Endothelial cell of umbilical vein (primary cell): ENCODE measurements at regions not wholly inside any gene's neighbourhood (a gene's known extent, or its start where the extent isn't known, plus 50 kb on each side); places are given as distances from the start of the nearest gene placed in this dataset.

ENCODE experiments used
- BruUV-seq: library from RNA; stranded (reverse); fragments of 400-500 nt; replicated peaks from 2 replicates; lab custom pipeline; 2021; lab: Mats Ljungman, UMichigan
- CTCF ChIA-PET: fragments of 300-600, 350-600 bp; sonication (Branson Sonifier 250); formaldehyde crosslinking; loops from one replicate; lab custom pipeline; 2021; ENCODE audit warnings: antibody characterized with exemption, inconsistent platforms; lab: Charles Lee
- POLR2A ChIA-PET: fragments of 300-600, 350-600 bp; sonication (Branson Sonifier 250); formaldehyde crosslinking; loops from one replicate; lab custom pipeline; 2021; ENCODE audit warnings: antibody characterized with exemption, inconsistent platforms; lab: Charles Lee
- DNase-seq: peaks from one replicate; pipeline ENCODE4 v3.0.0-alpha.2; 2011; ENCODE audit warnings: low read depth, low spot score
- FAIRE-seq: peaks from 2 replicates; lab custom pipeline; 2011; peaks lifted over from hg19 to GRCh38; lab: Jason Lieb, UNC
- H2AFZ ChIP-seq: 2 replicates; pipeline ENCODE4 v1.6.0; 2012; ENCODE audit warnings: low read depth, low read length, control low read depth, inconsistent platforms
- H3K27ac ChIP-seq: 2 replicates; pipeline ENCODE4 v1.5.1; 2011; ENCODE audit warnings: low read depth, mild to moderate bottlenecking, control low read depth, low read length, moderate library complexity; ENCODE audit not compliant: insufficient read depth
- H3K27me3 ChIP-seq, 2 experiments: 2 replicates each; pipeline versions ENCODE4 v1.6.0 to v1.6.1; 2011; ENCODE audit warnings: low read length in 2 of 2, mixed read lengths in 1 of 2; ENCODE audit not compliant: control insufficient read depth in 2 of 2, insufficient read depth in 2 of 2
- H3K36me3 ChIP-seq, 2 experiments: 2 replicates in 1 of 2; 3 replicates in 1 of 2; pipeline ENCODE4 v1.5.1; 2011; ENCODE audit warnings: low read length in 2 of 2, mild to moderate bottlenecking in 1 of 2, moderate library complexity in 1 of 2; ENCODE audit not compliant: control insufficient read depth in 2 of 2, insufficient read depth in 2 of 2; ENCODE audit errors: extremely low read depth in 1 of 2
- H3K4me1 ChIP-seq: 3 replicates; pipeline ENCODE4 v1.5.1; 2011; ENCODE audit warnings: mild to moderate bottlenecking, low read length; ENCODE audit not compliant: control insufficient read depth, insufficient read depth; ENCODE audit errors: extremely low read depth
- H3K4me2 ChIP-seq: 2 replicates; pipeline ENCODE4 v1.6.1; 2011; ENCODE audit warnings: low read length, control low read depth, mixed read lengths; ENCODE audit not compliant: insufficient read depth
- H3K4me3 ChIP-seq, 3 experiments: fragments of 200-600 bp in 1 of 3; sonication (generic), shearing (Covaris generic) in 1 of 3; replicated peaks in 1 of 3; 2 replicates each; pipeline ENCODE4 v1.5.1; 2011 to 2016; ENCODE audit warnings: control low read depth in 3 of 3, low read length in 3 of 3, mild to moderate bottlenecking in 2 of 3, inconsistent platforms in 1 of 3, low read depth in 1 of 3, moderate library complexity in 1 of 3; ENCODE audit not compliant: insufficient read depth in 1 of 3
- H3K79me2 ChIP-seq: 2 replicates; pipeline ENCODE4 v1.6.0; 2012; ENCODE audit warnings: low read length, inconsistent platforms; ENCODE audit not compliant: control insufficient read depth, insufficient read depth
- H3K9ac ChIP-seq: replicated peaks from 2 replicates; pipeline ENCODE3; 2011; ENCODE audit warnings: low read length, control low read depth; ENCODE audit not compliant: insufficient read depth; ENCODE audit errors: extremely low read depth
- H3K9me1 ChIP-seq: replicated peaks from 3 replicates; pipeline ENCODE4 v1.6.0; 2011; ENCODE audit warnings: mild to moderate bottlenecking, low read length; ENCODE audit not compliant: control insufficient read depth, insufficient read depth; ENCODE audit errors: extremely low read depth
- H3K9me3 ChIP-seq: replicated peaks from 2 replicates; pipeline ENCODE4 v1.5.1; 2012; ENCODE audit warnings: low read length, inconsistent platforms; ENCODE audit not compliant: control insufficient read depth, insufficient read depth
- H4K20me1 ChIP-seq: replicated peaks from 2 replicates; pipeline ENCODE3; 2011; ENCODE audit warnings: mild to moderate bottlenecking, low read length; ENCODE audit not compliant: control insufficient read depth, insufficient read depth; ENCODE audit errors: extremely low read depth
- CTCF ChIP-seq, 2 donors: IDR thresholded peaks; 1 replicate in 1 of 2; 2 replicates in 1 of 2; pipeline ENCODE4 v1.5.1; 2011; ENCODE audit warnings: low read length in 2 of 2, mild to moderate bottlenecking in 2 of 2, moderate library complexity in 2 of 2, control low read depth in 1 of 2, inconsistent platforms in 1 of 2, low read depth in 1 of 2; ENCODE audit not compliant: insufficient read depth in 1 of 2; ENCODE audit errors: extremely low read depth in 1 of 2
- EZH2 ChIP-seq: IDR thresholded peaks from 2 replicates; pipeline ENCODE4 v1.6.1; 2012; ENCODE audit warnings: borderline replicate concordance, low read depth, mild to moderate bottlenecking, moderate library complexity, low read length, inconsistent platforms; ENCODE audit not compliant: severe bottlenecking
- FOS ChIP-seq: IDR thresholded peaks from 2 replicates; pipeline ENCODE4 v1.6.1; 2011; ENCODE audit warnings: mild to moderate bottlenecking, low read length, moderate library complexity, borderline replicate concordance; ENCODE audit not compliant: insufficient read depth
- GATA2 ChIP-seq: IDR thresholded peaks from 2 replicates; pipeline ENCODE4 v1.7.0; 2011; ENCODE audit warnings: low read depth, mild to moderate bottlenecking, moderate library complexity, mixed read lengths, low read length; ENCODE audit not compliant: insufficient read length, insufficient read depth
- JUN ChIP-seq: IDR thresholded peaks from 2 replicates; pipeline ENCODE4 v1.6.1; 2011; ENCODE audit warnings: borderline replicate concordance, low read depth; ENCODE audit not compliant: insufficient read length, insufficient read depth
- MAX ChIP-seq: IDR thresholded peaks from 2 replicates; pipeline ENCODE4 v1.6.1; 2011; ENCODE audit not compliant: insufficient read depth, insufficient read length
- MYC ChIP-seq: IDR thresholded peaks from one replicate; pipeline ENCODE4 v1.6.1; 2011; ENCODE audit warnings: mild to moderate bottlenecking, low read depth, low read length
- POLR2A ChIP-seq: IDR thresholded peaks from 2 replicates; pipeline ENCODE4 v1.6.1; 2012; ENCODE audit warnings: low read depth, mild to moderate bottlenecking, control low read depth, low read length
- POLR2AphosphoS5 ChIP-seq: IDR thresholded peaks from 2 replicates; pipeline ENCODE4 v1.6.1; 2012; ENCODE audit warnings: low read depth, mild to moderate bottlenecking, control low read depth, low read length, moderate library complexity; ENCODE audit not compliant: insufficient read depth
- dilution Hi-C: fragments of 300-500 bp; cut with MboI; formaldehyde crosslinking; loops from one replicate; pipeline ENCODE4 v1.15.0; 2019; ENCODE audit warnings: low sequenced_read_pairs; ENCODE audit not compliant: extremely low pct_ligation_motif_present
- intact Hi-C: fragments of 100-400 bp; cut with micrococcal nuclease; formaldehyde crosslinking; loops from one replicate; pipeline ENCODE4 v1.10.0; 2022

- H3K9me1 ChIP-seq = no peaks in the 10 kb centered on the region
- H3K4me3 ChIP-seq = no peak overlapping the region
- H4K20me1 ChIP-seq = no peaks in the 10 kb centered on the region
- DNase-seq = no peak
- no peaks in the 10 kb centered on the region for H3K9me3 ChIP-seq
- no TSS peak for BruUV-seq
- H3K9ac ChIP-seq = no peak overlapping the region
- H3K4me1 ChIP-seq = no peaks in the 10 kb centered on the region
- POLR2A ChIA-PET = no interaction called here
- H3K36me3 ChIP-seq = no peaks in the 10 kb centered on the region
- dilution Hi-C loops = loop anchor here (25.0 kb wide), 1 partner anchor 394 kb away; no protein-coding TSS in a partner anchor
- no peaks in the 10 kb centered on the region for H3K79me2 ChIP-seq
- no peak overlapping the region for H3K27ac ChIP-seq
- no peak overlapping the region for H2AFZ ChIP-seq
- no peak for FAIRE-seq
- H3K27me3 ChIP-seq = peaks cover 5 to 7% of the 10 kb centered on the region in 2 experiments
- TF ChIP-seq EZH2 = no peak
- no peak for TF ChIP-seq POLR2A
- TF ChIP-seq GATA2 = no peak
- TF ChIP-seq MAX = no peak
- TF ChIP-seq POLR2AphosphoS5 = no peak
- no peak for TF ChIP-seq CTCF (IDR thresholded peaks at IDR 0.05; ENCODE audit: extremely low read depth in 1 of 2, insufficient read depth in 1 of 2, low read depth in 1 of 2, low read length in 2 of 2)
- TF ChIP-seq FOS = no peak
- no peak for TF ChIP-seq MYC
- no peak for TF ChIP-seq JUN
- CTCF ChIA-PET = interaction anchor here (1.9 kb wide), 1 partner anchor 12 kb away, joined by 5 read pairs; no protein-coding TSS in a partner anchor
- intact Hi-C loops = no loop called here
- H3K4me2 ChIP-seq = no peak overlapping the region
These were observed 66.5 kb downstream of the MRM1 start for GRCh38 chr17:36667922-36668321.
